GM10266 (cell line): ENCODE measurements at regions not wholly inside any gene's neighbourhood (a gene's known extent, or its start where the extent isn't known, plus 50 kb on each side); places are given as distances from the start of the nearest gene placed in this dataset.

Experiments
- DNase-seq: peaks from one replicate; pipeline ENCODE4 v3.0.0; 2012; ENCODE audit errors: extremely low spot score
- CTCF ChIP-seq: IDR thresholded peaks from 2 replicates; pipeline ENCODE4 v1.5.1; 2012; ENCODE audit warnings: mild to moderate bottlenecking, low read depth; ENCODE audit not compliant: control insufficient read depth, insufficient read depth; ENCODE audit errors: missing control alignments

DNA sequence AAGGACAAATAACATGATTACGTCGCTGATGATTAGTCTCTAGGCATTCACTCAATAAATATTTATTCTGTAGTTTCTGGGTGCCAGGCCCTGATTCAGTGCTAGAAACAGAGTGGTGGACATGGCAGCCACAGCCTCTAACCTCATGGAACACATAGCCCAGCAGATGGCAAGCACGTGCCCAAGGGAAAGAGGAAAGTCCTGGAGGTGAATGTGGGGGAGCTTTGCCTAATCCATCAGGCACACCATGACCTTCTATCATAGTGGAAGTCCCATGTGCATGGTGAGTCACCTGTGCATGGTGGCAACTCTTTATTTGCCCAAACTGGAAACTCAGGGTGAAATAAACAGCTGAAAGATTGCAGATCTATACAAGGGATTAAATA lies 143.0 kb upstream of the TNFAIP3 start:
- DNase-seq, result no peak
- TF ChIP-seq CTCF, result no peak

DNA sequence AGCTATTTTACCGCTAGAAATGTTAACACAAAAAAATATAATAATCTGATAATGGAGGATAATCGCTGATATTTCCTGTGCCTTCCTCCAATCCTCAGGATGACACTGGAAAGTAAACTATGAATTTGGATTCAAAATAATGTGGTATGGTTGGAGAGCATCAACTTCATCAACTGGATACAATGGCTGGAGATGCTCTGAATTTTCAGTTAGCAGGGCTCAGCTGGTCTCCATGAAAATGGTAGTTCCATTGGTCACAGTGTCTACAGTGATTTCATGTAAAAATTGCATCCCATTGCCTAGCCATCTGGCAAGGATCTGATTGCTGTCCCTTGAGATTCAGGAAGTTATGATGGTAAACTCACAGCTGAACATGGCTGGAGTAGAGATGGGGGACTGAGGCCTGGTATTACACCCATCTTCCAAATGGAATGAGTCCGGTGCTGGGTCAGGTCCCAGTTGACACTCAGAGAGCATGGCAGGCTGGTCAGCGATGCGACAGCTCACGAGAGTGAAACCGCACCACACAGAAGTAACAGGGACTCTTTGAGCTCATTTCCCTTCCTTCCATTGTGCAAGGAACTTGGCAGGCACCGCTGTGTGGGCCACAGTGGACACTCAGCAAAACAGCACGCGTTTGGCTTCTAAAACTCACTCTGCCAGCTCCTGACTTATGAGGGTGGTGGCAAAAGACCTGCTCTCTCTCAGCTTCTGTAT lies 142.4 kb upstream of the TNFAIP3 start:
- DNase-seq, result no peak
- TF ChIP-seq CTCF, result no peak

DNA sequence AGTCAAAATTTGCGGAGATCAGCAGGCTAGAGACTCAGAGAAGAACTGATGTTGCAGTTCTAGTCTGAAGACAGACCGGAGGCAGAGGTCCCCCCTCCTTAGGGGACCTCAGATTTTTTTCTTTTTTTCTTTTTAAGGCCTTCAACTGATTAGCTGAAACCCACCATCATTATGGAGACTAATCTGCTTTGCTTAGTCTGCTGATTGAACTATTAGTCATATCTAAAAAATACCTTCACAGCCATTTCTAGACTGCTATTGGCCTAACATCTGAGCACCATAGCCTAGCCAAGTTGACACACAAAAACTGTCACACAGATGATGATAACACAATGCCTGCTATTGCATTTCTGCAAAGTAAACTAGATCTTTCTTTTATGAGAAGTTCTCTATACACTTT lies 141.1 kb upstream of the TNFAIP3 start:
- no peak for DNase-seq
- no peak for TF ChIP-seq CTCF

GRCh38 chr6:137726582-137726981 lies 140.5 kb upstream of the TNFAIP3 start:
- no peak for TF ChIP-seq CTCF
- no peak for DNase-seq

DNA sequence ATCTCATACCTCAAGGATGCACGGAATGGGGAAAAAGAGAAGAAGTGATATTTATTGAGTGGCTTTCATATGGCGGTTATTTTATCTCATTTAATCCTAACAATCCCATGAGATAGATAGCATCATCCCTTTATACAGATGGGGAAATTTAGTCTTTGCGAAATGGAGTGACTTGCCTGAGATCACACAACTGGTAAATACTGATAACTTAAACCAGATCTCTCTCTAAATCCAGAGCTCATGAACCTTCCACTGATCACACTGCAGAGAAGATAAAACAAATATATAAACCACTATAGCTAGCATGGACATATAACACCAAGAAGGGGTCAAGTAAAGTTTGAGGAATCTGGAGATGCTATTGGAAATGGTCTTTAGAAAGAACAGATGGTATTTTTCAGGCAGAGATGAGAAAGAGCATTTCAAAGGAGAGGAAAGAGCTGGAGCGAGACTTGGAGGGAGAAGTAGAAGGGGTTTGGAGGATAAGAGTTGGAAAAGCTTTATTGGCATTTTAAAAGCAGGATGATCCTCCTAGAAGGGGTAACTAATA lies 139.8 kb upstream of the TNFAIP3 start:
- no peak for DNase-seq
- no peak for TF ChIP-seq CTCF

DNA sequence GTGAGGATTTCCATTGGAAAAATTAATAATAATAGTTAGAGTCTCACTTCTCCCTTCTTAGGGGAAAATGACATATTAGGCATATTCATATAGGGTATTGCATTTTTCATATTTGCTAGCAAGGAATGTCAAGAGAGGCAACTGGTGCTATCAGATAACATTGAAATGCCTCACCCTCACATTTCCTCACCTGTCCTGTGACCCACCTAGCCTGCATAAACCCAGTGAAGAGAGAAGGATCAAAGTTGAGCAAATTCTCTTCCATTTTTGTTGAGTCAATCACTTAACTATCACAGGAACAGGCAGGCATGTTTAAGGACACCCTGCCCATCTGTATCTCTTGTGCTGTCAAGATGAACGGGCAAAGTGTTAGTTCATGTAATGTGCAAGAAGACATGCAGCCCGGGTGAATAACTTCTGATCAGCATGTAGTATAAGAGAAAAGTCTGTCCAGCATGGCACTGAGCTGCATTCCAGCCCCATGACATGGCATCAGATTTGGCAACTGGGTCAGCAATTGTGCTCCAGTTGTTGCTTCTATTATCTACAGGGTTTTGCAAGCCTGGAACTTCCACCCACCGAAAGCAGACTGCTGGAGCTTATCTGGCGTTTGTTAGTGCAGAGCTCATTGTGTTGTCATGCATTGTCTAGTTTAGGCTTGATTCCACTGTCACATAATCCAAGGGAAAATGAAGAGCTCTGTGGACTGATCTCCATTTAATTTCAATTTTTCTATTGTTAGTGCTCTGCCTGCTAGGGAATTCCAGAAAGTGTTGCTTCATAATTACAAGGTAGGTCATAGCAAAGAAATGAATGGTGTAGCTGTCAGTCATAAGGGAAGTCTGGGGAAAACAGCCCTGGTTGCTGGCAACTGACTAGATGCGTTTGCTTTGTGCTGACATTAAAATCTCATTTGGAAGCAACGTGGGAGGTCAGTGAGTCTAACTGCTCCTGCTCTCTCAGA lies 138.4 kb upstream of the TNFAIP3 start:
- DNase-seq, result no peak
- no peak for TF ChIP-seq CTCF
